ENCODE measurements at regions not wholly inside any gene's neighbourhood (a gene's known extent, or its start where the extent isn't known, plus 50 kb on each side); places are given as distances from the start of the nearest gene placed in this dataset.

DNA sequence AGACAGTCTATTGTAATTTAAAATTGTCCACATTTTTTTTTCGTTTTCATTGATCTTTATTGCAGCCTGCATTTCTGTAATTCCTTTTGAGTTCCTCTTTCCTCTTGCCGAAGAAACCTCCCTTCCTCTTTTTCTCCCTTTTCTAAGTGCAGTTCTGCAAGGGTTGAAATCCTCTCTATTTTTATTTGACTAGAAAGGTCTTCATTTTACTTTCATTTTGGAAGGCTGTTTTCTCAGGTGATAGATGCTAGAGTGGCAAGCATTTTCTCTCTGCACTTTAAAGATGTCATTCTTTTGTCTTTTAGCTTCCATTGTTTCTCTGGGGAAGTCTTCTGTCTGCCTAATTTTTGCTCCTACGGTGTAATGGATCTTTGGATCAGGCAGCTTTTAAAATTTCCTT lies 248.5 kb downstream of the SMARCA2 start:
- no peak for DNase-seq (ENCODE audit: low read depth)
- H3K36me3 ChIP-seq (ENCODE audit: control insufficient read depth, insufficient read depth, low read length): no peaks in the 10 kb centered on the region
- TF ChIP-seq, protein P1, sequence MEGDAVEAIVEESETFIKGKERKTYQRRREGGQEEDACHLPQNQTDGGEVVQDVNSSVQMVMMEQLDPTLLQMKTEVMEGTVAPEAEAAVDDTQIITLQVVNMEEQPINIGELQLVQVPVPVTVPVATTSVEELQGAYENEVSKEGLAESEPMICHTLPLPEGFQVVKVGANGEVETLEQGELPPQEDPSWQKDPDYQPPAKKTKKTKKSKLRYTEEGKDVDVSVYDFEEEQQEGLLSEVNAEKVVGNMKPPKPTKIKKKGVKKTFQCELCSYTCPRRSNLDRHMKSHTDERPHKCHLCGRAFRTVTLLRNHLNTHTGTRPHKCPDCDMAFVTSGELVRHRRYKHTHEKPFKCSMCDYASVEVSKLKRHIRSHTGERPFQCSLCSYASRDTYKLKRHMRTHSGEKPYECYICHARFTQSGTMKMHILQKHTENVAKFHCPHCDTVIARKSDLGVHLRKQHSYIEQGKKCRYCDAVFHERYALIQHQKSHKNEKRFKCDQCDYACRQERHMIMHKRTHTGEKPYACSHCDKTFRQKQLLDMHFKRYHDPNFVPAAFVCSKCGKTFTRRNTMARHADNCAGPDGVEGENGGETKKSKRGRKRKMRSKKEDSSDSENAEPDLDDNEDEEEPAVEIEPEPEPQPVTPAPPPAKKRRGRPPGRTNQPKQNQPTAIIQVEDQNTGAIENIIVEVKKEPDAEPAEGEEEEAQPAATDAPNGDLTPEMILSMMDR (IDR thresholded peaks at IDR 0.05; ENCODE audit: insufficient read depth, low read length, severe bottlenecking): no peak
- H3K4me3 ChIP-seq (ENCODE audit: low read depth, low read length): no peak overlapping the region
- no peaks in the 10 kb centered on the region for H3K27me3 ChIP-seq (ENCODE audit: control insufficient read depth, insufficient read depth, low read length)
- FAIRE-seq: no peak

DNA sequence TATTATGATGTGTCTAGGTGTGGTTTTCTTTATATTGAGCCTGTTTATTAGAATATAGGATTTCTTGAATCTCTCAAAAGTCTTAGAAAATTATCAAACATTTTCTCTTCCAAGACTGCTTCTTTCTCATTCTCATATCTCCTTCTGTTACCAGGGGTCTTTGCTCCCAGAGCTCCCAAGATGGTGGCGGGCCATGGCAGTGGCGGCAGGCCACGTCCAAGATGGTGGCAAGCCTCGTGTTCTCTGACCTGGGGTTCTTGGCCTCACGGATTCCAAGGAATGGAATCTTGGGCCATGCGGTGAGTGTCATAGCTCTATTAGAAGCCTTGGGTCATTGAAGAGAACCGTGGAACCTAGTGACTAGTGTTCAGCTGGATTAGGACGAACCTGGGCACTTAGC lies 248.9 kb downstream of the SMARCA2 start:
- no peak for FAIRE-seq
- no peak for DNase-seq (ENCODE audit: low read depth)
- no peaks in the 10 kb centered on the region for H3K36me3 ChIP-seq (ENCODE audit: control insufficient read depth, insufficient read depth, low read length)
- H3K4me3 ChIP-seq (ENCODE audit: low read depth, low read length): no peak overlapping the region
- TF ChIP-seq, protein P1 (IDR thresholded peaks at IDR 0.05; ENCODE audit: insufficient read depth, low read length, severe bottlenecking): no peak
- H3K27me3 ChIP-seq (ENCODE audit: control insufficient read depth, insufficient read depth, low read length): no peaks in the 10 kb centered on the region

DNA sequence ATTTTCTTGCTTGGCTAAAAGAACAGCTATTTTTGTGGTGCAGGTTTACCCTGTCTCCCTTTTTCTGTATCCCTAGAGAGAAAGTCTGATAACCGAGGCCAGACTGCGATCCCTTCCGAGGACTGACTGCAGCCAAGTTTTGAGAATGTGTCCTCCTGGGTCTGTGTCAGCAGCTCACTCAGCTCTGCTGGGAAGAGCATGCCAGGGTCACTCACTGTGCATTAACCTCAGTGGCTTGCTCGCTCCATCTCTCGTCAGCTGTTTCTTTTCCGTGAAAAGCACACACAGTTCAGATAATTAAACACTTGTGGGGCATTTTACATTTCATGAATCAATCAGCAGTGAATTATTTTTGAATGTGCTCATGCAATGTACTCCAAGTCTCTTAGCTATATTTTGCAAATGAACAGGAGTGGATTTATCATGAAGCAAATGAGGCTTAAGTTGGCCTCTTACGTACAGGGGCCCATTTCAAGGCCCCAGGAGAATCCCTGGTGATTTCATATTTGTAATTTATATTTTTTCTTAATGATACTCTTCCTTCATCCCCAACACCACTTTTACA lies 252.1 kb downstream of the SMARCA2 start:
- DNase-seq (ENCODE audit: low read depth): no peak
- TF ChIP-seq, protein P1 (IDR thresholded peaks at IDR 0.05; ENCODE audit: insufficient read depth, low read length, severe bottlenecking): no peak
- Histone ChIP-seq H3K36me3 (ENCODE audit: control insufficient read depth, insufficient read depth, low read length) (no peaks in the 10 kb centered on the region), H3K27me3 (ENCODE audit: control insufficient read depth, insufficient read depth, low read length) (no peaks in the 10 kb centered on the region), H3K4me3 (ENCODE audit: low read depth, low read length) (no peak overlapping the region)
- FAIRE-seq: no peak

DNA sequence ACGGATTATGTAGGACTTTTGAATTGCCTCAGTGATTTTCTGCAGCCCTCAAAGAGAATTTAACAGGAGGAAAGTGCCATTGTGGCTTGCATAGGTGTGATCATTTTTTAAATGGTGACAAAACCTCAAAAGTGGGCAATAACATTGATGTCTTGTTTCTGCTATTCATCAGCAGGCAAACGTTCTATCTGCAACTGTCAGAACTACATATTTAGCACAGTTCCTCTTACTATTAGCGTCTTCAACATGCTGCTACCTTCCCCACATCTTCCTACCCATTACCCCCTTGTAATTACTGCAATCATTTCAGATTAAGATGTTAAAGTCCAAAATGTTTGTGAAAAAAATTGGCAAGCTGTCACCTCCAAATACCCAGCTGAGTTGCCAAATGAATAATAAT lies 254.6 kb downstream of the SMARCA2 start:
- DNase-seq (ENCODE audit: low read depth) (no peak), FAIRE-seq (no peak)
- TF ChIP-seq, protein P1 (IDR thresholded peaks at IDR 0.05; ENCODE audit: insufficient read depth, low read length, severe bottlenecking): no peak
- Histone ChIP-seq H3K4me3 (ENCODE audit: low read depth, low read length) (no peak overlapping the region), H3K36me3 (ENCODE audit: control insufficient read depth, insufficient read depth, low read length) (no peaks in the 10 kb centered on the region), H3K27me3 (ENCODE audit: control insufficient read depth, insufficient read depth, low read length) (no peaks in the 10 kb centered on the region)

DNA sequence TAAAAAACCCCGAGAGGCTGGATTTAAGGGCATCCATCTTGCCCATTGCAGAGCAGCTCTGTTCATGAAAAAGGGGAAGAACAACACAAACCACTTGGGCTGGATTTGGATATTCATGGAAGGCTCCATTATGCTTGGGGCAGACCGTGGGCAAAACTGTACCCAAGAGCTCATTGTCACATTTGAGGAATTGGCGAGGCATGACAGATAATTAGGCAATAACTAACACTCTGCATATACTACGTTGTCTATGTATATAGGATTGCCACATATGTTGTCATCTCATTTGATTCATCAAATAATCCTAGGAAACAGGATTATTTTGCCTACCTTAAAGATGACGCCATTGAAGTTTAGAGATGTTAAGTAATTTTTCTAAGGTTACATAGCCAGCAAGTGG lies 255.4 kb downstream of the SMARCA2 start:
- TF ChIP-seq, protein P1 (IDR thresholded peaks at IDR 0.05; ENCODE audit: insufficient read depth, low read length, severe bottlenecking): no peak
- H3K4me3 ChIP-seq (ENCODE audit: low read depth, low read length): no peak overlapping the region
- no peaks in the 10 kb centered on the region for H3K27me3 ChIP-seq (ENCODE audit: control insufficient read depth, insufficient read depth, low read length)
- FAIRE-seq (no peak), DNase-seq (ENCODE audit: low read depth) (no peak)
- no peaks in the 10 kb centered on the region for H3K36me3 ChIP-seq (ENCODE audit: control insufficient read depth, insufficient read depth, low read length)

DNA sequence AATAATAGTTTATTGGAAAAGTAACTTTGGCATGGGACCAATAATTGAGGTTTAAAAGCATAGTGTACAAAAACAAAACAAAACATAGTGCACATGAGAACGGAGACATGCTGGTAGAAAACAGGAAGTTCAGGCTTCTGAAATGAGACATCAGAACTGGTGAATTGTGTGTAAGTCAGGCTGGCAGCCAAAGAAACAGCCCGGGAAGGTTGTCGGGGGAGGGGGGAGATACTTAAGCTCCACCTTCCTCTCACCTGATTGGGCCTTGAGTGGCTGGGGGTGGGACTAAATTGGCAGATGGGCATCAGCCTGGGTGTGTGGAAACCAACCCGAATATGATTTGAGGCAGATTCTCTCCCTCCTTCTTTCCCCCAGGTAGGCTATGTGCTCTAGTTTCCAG lies 256.3 kb downstream of the SMARCA2 start:
- Histone ChIP-seq H3K27me3 (ENCODE audit: control insufficient read depth, insufficient read depth, low read length) (no peaks in the 10 kb centered on the region), H3K4me3 (ENCODE audit: low read depth, low read length) (no peak overlapping the region), H3K36me3 (ENCODE audit: control insufficient read depth, insufficient read depth, low read length) (no peaks in the 10 kb centered on the region)
- TF ChIP-seq, protein P1 (IDR thresholded peaks at IDR 0.05; ENCODE audit: insufficient read depth, low read length, severe bottlenecking): no peak
- DNase-seq (ENCODE audit: low read depth) (peak; percentile 67), FAIRE-seq (no peak)
